IPS-18c (cell line): ENCODE measurements at regions not wholly inside any gene's neighbourhood (a gene's known extent, or its start where the extent isn't known, plus 50 kb on each side); places are given as distances from the start of the nearest gene placed in this dataset.

ENCODE experiments used
- H3K4me3 ChIP-seq: 2 replicates; pipeline ENCODE4 v1.7.0; 2013; ENCODE audit warnings: low read depth, mild to moderate bottlenecking, low read length, moderate library complexity; ENCODE audit not compliant: insufficient read depth
- H3K9me3 ChIP-seq: one replicate; pipeline ENCODE4 v1.6.1; 2013; ENCODE audit warnings: mild to moderate bottlenecking, low read length, moderate library complexity; ENCODE audit not compliant: control insufficient read depth, insufficient read depth

- H3K9me3 ChIP-seq, result no peaks in the 10 kb centered on the region
Measured at GRCh38 chr10:131848296-131848695, 52.5 kb upstream of the PPP2R2D start.

GRCh38 chr10:131848741-131849590 lies 51.8 kb upstream of the PPP2R2D start:
- Histone ChIP-seq H3K9me3 (no peaks in the 10 kb centered on the region), H3K4me3 (no peak overlapping the region)

More at GRCh38 chr10:131848296-131848695, 52.5 kb upstream of the PPP2R2D start:
- no peak overlapping the region for H3K4me3 ChIP-seq

- Histone ChIP-seq H3K9me3 (no peaks in the 10 kb centered on the region), H3K4me3 (no peak overlapping the region)
Measured at GRCh38 chr10:131849591-131850382, 51.0 kb upstream of the PPP2R2D start.

GRCh38 chr10:131850383-131850870 lies 50.4 kb upstream of the PPP2R2D start:
- no peaks in the 10 kb centered on the region for H3K9me3 ChIP-seq
- no peak overlapping the region for H3K4me3 ChIP-seq
